Activated gamma-delta T cell treated with anti-CD3 and anti-CD28 coated beads, Interleukin-2, amount 50 U/mL, for 16 hours (primary cell): ENCODE measurements at regions not wholly inside any gene's neighbourhood (a gene's known extent, or its start where the extent isn't known, plus 50 kb on each side); places are given as distances from the start of the nearest gene placed in this dataset.

Source experiments
- DNase-seq: peaks from one replicate; pipeline ENCODE4 v3.0.0-alpha.2; 2020; ENCODE audit warnings: low read depth

GRCh38 chr5:158368686-158369085 is 509.7 kb upstream of the CLINT1 start:
- no peak for DNase-seq

DNA sequence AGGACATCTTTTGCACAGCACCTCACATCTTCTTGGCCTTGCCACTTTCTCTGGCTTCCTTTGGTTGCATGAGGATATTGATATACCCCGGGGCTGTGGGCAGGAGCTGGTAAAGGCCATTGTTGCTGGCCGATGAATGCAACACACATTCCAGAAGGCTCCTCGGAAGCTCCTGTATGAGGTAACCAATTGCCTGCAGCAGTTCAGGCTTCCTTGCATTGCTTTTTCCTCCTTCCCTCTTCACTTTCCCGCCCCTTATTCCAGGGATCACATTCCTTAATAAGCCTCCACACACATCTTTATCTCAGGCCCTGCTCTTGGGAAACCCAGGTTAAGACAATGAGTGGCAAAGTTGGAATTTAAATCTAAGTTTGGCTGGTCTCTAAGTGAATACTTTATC is 505.4 kb upstream of the CLINT1 start:
- no peak for DNase-seq

DNA sequence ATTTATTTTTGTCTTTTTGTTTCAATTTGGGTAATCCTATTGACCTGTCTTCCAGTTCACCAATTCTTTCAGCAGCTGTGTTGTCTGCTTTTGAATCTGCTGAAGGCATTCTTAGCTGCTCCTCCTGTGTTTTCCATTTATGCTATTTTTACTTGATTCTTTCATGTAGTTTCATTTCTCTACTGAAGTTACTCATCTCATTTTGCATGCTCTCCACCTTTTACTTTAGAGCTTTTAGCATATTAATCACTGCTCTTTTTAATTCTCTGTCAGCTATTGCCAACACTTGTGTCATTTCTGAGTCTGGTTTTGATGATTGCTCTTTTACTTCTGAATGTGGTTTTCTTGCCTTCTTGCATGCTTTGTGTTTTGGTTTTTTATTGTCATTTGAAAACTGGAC is 496.0 kb upstream of the CLINT1 start:
- DNase-seq = no peak

DNA sequence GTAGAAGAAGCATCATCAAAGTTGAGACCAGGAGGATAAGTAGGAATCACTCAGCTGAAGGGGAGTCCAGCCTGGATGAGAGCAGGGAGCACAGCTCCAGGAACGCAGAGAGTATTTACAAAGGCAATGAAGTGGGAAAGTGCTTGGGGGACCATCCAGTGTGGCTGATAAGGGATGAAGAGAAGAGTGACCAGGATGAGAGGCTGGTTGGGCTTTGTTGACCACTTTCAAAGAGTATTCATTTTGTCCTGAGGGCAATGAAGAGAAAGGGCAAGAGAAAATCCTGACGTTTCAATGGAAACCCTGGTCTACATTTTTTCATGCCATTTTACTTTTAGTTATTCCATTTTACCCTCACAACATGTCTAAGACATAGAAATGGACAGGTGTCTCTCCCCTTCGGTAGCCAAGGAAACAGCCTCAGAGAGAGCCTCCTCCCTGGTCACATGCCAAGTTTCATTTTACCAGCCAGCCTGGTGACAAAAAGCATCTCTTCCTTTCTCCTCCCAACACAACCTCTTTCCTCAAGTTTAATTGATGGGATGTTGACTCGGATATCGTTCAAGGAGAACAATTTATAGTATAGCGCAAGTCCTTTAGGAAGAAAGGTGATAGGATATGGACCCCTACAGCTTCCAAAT is 492.7 kb upstream of the CLINT1 start:
- no peak for DNase-seq

- no peak for DNase-seq
These were observed 491.0 kb upstream of the CLINT1 start for GRCh38 chr5:158349987-158350386.

DNA sequence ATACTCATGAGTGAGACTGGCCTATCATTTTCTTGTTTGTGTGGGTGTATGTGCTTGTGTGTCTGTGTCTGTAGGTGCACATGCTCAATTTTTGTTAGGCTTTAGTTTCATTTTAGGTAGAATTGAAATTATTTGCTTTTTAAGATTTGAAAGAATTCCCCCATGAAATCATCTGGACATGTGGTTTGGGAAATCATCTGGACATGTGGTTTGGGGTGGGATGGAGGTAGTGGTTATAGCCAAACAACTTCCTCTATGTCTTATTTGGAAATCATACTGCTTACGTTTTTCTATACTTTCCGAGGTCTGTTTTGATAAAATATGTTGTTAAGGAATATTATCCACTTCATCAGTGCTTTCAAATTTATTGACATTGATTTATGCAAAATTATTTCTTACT is 485.4 kb upstream of the CLINT1 start:
- no peak for DNase-seq

DNA sequence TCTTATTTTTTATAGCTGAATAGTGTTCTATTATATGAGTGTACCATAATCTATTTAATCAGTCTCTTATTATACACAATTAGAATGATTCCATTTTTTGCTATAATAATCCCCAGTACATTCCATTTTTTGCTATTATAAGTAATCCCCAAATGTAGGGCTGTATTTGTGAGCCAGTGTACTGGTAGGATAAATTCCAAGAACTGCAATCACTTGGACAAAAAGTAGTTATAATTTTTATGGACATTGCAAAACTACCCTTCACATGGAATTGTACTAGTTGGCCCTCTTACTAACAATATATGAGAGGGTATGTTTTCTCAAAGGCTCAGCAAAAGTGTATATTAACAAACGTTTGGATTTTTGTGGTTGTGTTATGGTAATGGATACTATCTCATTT is 481.7 kb upstream of the CLINT1 start:
- no peak for DNase-seq

- DNase-seq = no peak
These were observed 467.3 kb upstream of the CLINT1 start for GRCh38 chr5:158326256-158326655.

GRCh38 chr5:158324236-158324635 is 465.3 kb upstream of the CLINT1 start:
- no peak for DNase-seq

GRCh38 chr5:158322620-158323019 is 463.7 kb upstream of the CLINT1 start:
- DNase-seq = no peak

DNA sequence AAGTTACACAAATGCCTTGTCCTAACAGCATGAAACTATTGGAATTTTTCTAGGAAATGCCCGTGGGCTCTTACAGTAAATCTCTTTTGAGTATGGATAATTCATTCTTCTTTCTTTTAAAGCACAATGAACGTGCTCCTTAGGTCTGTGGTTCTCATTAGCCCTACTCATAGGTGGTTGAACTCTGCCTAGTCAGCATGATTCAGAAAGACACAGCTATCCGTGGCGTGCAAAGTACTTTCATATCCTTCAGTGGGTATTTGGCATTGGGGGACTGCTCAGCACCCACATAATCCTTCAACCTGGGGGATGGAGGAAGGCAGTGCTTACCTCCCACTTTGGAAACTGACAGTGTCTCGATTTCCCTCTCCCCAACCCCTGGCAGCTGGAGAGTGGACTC is 462.0 kb upstream of the CLINT1 start:
- DNase-seq = no peak

GRCh38 chr5:158320178-158320674 is 461.3 kb upstream of the CLINT1 start:
- no peak for DNase-seq

DNA sequence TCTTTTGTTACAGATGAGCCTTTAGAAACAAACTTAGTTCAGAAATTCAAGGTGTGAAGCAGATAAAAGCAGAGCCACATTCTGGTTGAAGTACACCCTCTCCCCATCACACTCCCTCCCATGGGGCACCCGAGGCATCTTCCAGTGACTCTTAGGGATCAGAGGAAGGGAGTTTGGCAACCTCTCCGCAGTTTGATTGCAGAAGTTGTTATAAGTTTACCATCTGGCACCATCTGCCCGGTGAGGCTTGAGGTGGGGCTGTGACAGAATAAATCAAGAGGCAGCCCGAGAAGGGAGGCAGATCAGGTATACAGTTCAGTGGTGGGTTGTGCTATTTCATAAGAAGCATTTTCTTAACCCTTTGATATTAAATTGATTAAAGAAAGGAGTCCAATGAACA is 458.6 kb upstream of the CLINT1 start:
- no peak for DNase-seq

DNA sequence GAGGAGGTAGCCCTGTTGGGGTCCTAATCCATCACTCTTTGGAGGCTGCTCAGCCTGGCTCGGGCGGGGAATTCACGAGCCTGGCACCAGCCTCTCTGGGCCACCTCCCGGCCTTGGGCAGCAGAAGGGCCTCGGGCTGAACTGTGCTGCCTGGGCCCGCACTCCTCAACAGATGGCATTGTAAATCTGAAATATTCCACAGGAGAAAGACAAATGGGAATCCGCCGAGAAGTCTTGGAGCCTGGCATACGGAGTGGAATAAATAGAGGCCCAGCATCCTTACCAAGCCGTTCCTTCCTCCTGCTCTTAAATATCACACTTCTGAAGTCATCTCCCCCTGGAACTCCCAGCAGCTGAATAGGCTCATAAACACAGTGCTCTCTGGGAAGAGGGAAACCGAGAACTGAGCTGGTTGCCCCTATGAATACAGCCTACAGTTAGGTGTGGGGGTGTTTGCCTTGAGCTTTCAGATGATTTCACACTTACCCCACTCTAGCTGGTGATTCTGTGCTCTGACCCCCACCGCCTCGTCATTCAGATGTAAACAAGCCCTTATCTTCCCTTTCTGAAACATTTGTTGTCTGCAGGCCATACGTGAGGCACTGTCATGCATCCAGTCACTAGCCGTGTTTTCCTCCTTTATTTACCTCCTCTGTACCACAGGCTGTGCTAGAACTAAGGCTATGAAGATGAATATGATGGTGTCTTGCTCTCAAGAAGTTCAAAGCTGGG is 455.0 kb upstream of the CLINT1 start:
- no peak for DNase-seq

GRCh38 chr5:158313027-158313732 is 454.2 kb upstream of the CLINT1 start:
- no peak for DNase-seq

DNA sequence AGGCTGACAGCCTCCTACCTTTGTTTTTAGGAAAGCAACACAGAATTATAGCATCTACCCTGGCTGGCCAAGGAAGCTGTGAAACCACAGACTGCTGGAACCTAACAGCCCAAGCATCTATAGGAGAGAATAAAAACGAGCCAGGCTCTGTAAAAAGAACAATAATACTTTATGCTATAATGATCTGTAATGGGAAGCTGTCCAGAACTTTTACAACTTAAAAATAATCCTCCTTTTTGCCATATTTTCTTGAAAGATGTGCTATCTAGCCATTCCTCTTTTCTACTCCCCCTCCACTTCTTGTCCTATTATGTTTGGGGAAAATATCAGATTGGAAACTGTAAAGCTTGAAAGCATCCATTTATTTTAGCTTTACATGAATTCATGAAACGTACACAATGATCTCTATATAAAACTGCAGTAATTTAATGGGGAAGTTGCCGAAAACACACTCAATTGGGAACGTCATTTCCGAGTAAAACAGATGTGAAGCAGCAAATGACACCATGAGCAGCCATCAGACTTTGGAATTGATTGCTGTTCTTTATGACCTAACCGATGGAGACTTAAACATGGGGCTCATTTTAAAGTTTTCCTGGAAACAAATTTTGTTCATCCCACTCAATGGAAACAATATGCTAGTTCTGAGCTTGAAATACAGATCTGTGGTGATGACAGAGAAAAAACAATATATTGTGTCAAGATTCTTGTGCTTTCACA is 450.3 kb upstream of the CLINT1 start:
- no peak for DNase-seq

DNA sequence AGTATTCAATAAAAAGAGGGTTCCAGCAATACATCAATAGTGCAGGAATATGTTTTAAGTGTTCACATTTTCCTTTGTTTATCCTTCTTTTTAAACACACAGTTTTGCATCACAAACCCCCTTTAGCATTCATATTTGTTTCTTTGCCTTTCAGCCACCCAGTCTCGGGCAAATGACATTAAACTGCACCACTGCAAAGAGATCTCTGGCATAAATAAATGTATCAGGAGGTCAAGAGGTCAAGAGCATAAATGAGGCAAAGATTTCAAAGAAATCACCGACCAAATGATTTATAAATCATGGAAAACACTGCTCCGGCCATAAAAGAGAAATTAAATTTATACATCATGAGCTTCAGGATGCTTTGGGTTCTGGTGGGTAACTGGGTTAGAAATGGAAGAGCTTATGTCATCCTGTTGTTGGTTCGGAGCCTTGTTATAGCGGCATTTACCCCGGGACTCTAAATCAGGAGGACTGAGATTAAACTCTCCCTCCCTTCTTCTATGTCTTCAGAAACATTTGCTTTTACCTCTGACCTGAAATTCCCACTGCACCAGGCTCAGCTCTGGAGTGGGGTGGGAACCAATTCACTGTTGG is 449.6 kb upstream of the CLINT1 start:
- no peak for DNase-seq

DNA sequence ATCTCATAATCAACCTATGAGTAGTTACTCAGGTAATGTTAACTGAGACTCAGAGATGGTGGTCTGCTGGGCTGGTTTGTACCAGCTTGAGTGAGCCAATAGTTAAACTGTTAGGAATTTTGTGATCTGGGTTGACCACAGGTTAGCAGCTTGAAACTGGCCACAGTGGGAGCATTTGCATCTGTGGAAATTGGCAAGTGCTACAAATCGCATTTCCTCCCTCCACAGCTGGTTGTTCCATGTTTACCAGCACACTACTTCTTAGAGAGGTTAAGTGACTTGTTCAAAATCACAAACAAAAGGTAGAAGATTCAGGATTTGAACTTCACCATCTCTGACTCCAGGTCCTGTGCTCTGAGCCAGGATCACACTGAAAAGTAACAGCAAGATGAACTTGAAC is 446.9 kb upstream of the CLINT1 start:
- DNase-seq = no peak

DNA sequence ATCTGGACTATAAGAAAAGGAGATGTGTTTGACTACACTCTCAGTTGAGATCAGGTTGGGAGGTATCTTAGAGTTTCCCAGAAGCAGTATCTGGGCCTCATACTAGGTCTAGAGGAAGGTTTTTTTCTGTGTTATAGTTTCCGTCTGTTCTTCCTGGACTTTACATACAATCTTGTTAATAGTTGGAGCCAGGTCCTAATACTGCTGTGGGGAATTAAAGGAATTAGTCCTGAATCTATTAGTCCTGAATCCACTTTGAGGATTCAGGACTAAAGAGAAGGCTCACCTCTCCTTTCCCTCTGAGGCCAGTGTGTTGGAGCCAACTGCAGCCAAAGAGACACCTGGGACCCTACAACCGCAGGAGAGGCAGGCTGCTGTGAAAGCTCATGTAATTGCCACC is 445.7 kb upstream of the CLINT1 start:
- no peak for DNase-seq

DNA sequence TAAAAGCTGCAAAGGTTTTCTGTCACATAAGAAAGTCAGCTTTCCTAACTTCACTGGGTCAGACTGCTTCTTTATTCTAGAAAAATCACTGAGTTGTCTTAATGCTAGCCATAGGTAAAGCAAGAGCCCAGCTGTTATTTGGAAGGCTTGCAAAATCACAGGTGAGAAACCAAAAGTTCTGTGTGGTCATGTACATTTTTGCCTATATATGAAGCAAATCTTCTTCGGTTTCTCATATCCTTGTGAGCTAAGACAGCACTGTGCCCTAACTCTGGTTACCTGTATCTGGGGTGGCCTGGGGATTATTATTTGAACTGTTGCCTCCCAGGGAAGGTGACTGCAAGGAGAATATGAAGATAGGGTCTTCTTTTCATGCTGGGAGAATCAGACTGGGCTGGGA is 444.9 kb upstream of the CLINT1 start:
- DNase-seq = no peak

GRCh38 chr5:158303275-158303674 is 444.3 kb upstream of the CLINT1 start:
- no peak for DNase-seq

GRCh38 chr5:158302029-158302428 is 443.1 kb upstream of the CLINT1 start:
- DNase-seq = no peak
